Vagina (tissue), 2 donors: ENCODE measurements at regions not wholly inside any gene's neighbourhood (a gene's known extent, or its start where the extent isn't known, plus 50 kb on each side); places are given as distances from the start of the nearest gene placed in this dataset.

Source experiments
- DNase-seq, 2 donors: peaks; one replicate each; pipeline ENCODE4 v3.0.0-alpha.2; 2017; ENCODE audit errors: extremely low spot score in 2 of 2
- H3K27ac ChIP-seq: fragments of 200-600 bp; sonication (generic); one replicate; pipeline ENCODE4 v1.5.1; 2019
- H3K27me3 ChIP-seq: fragments of 200-600 bp; sonication (generic); one replicate; pipeline ENCODE4 v1.5.1; 2019
- H3K36me3 ChIP-seq, 2 donors: fragments of 200-600 bp; sonication (generic); one replicate each; pipeline ENCODE4 v1.5.1; 2017 to 2019
- H3K4me1 ChIP-seq: fragments of 200-600 bp; sonication (generic); one replicate; pipeline ENCODE4 v1.5.1; 2019
- H3K4me3 ChIP-seq, 2 donors: fragments of 200-600 bp; sonication (generic); 1 replicate in 1 of 2; 2 replicates in 1 of 2; pipeline ENCODE4 v1.5.1; 2016 to 2019
- H3K9me3 ChIP-seq: fragments of 200-600 bp; sonication (generic); one replicate; pipeline ENCODE4 v1.5.1; 2019
- CTCF ChIP-seq, 3 experiments: fragments of 450-650 bp in 2 of 3; fragments of 200-600 bp in 1 of 3; sonication (generic) in 1 of 3; IDR thresholded peaks; one replicate each; pipeline ENCODE4 v1.5.1; 2017 to 2019; ENCODE audit warnings: antibody characterized with exemption in 3 of 3, mild to moderate bottlenecking in 2 of 3, moderate library complexity in 2 of 3
- POLR2A ChIP-seq, 2 donors: fragments of 450-650 bp; IDR thresholded peaks; one replicate each; pipeline ENCODE4 v1.6.1; 2017; ENCODE audit warnings: antibody characterized with exemption in 2 of 2, mild to moderate bottlenecking in 2 of 2, moderate library complexity in 2 of 2
- POLR2AphosphoS5 ChIP-seq, 2 donors: sonication (generic); formaldehyde crosslinking; IDR thresholded peaks; one replicate each; pipeline ENCODE4 v1.9.0; 2017; ENCODE audit warnings: antibody characterized with exemption in 2 of 2, mild to moderate bottlenecking in 2 of 2, low read depth in 1 of 2; ENCODE audit not compliant: insufficient read depth in 1 of 2
- intact Hi-C: fragments of 100-400 bp; cut with DNase I; formaldehyde crosslinking; loops from one replicate; pipeline ENCODE4 v1.15.1; 2023

- DNase-seq, result no peak
- Histone ChIP-seq H3K9me3 (no peaks in the 10 kb centered on the region), H3K4me3 (no peak overlapping the region), H3K27ac (no peak overlapping the region), H3K4me1 (no peaks in the 10 kb centered on the region), H3K27me3 (no peaks in the 10 kb centered on the region), H3K36me3 (no peaks in the 10 kb centered on the region)
- no peak for TF ChIP-seq CTCF (IDR thresholded peaks at IDR 0.05)
- intact Hi-C loops, result loop anchor here (5.0 kb wide), 1 partner anchor 965 kb away; no protein-coding TSS in a partner anchor
These were observed 218.4 kb upstream of the HS6ST1 start for GRCh38 chr2:128536925-128537620.

DNA sequence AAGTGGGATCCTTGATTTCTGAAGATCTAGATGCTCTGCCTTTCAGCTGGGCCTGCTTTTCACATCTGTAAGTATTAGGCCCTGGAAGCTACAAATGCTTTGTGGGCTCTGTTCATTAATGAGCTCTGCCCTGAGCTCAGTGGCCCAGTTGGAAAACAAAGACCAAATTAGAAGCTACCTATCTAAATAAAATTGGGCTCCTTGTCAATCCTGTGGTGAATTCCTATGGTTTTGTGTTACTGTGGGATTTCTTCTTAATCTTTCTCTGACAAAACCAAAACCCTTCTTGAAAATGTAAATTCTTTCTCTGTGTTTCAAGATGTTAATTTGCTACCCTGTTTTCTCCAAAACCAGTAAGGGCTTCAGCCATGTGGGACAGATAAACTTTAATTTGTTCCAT is 219.0 kb upstream of the HS6ST1 start:
- H3K27ac ChIP-seq, result no peak overlapping the region
- no peak overlapping the region for H3K4me3 ChIP-seq
- H3K27me3 ChIP-seq, result no peaks in the 10 kb centered on the region
- no peaks in the 10 kb centered on the region for H3K36me3 ChIP-seq
- H3K9me3 ChIP-seq, result no peaks in the 10 kb centered on the region
- no peak for DNase-seq
- TF ChIP-seq POLR2AphosphoS5 (IDR thresholded peaks at IDR 0.05; ENCODE audit: insufficient read depth in 1 of 2, low read depth in 1 of 2) (no peak), POLR2A (IDR thresholded peaks at IDR 0.05) (no peak), CTCF (IDR thresholded peaks at IDR 0.05) (no peak)
- intact Hi-C loops, result loop anchor here (5.0 kb wide), 1 partner anchor 965 kb away; no protein-coding TSS in a partner anchor
- H3K4me1 ChIP-seq, result no peaks in the 10 kb centered on the region

- Histone ChIP-seq H3K4me3 (no peak overlapping the region), H3K27me3 (no peaks in the 10 kb centered on the region), H3K27ac (no peak overlapping the region), H3K36me3 (no peaks in the 10 kb centered on the region), H3K4me1 (no peaks in the 10 kb centered on the region), H3K9me3 (no peaks in the 10 kb centered on the region)
- TF ChIP-seq CTCF (IDR thresholded peaks at IDR 0.05) (no peak), POLR2A (IDR thresholded peaks at IDR 0.05) (no peak), POLR2AphosphoS5 (IDR thresholded peaks at IDR 0.05; ENCODE audit: insufficient read depth in 1 of 2, low read depth in 1 of 2) (no peak)
- DNase-seq, result no peak
- intact Hi-C loops, result loop anchor here (5.0 kb wide), 1 partner anchor 966 kb away; no protein-coding TSS in a partner anchor
These were observed 219.7 kb upstream of the HS6ST1 start for GRCh38 chr2:128538396-128538795.

GRCh38 chr2:128540670-128541069 is 222.0 kb upstream of the HS6ST1 start:
- DNase-seq, result no peak

More at GRCh38 chr2:128540670-128541069, 222.0 kb upstream of the HS6ST1 start:
- Histone ChIP-seq H3K4me1 (no peaks in the 10 kb centered on the region), H3K27ac (no peak overlapping the region), H3K36me3 (no peaks in the 10 kb centered on the region), H3K4me3 (no peak overlapping the region), H3K27me3 (no peaks in the 10 kb centered on the region), H3K9me3 (no peaks in the 10 kb centered on the region)
- no peak for TF ChIP-seq POLR2AphosphoS5 (IDR thresholded peaks at IDR 0.05; ENCODE audit: insufficient read depth in 1 of 2, low read depth in 1 of 2)
- TF ChIP-seq POLR2A (IDR thresholded peaks at IDR 0.05), result no peak
- no peak for TF ChIP-seq CTCF (IDR thresholded peaks at IDR 0.05)
- intact Hi-C loops, result no loop called here
